BJ (cell line): ENCODE measurements at regions not wholly inside any gene's neighbourhood (a gene's known extent, or its start where the extent isn't known, plus 50 kb on each side); places are given as distances from the start of the nearest gene placed in this dataset.

ENCODE experiments used
- CTCF ChIA-PET: fragments of 350-600 bp; formaldehyde crosslinking; extraction: SDS; loops from one replicate; lab custom pipeline; 2021; ENCODE audit warnings: antibody characterized with exemption, inconsistent platforms; lab: Yijun Ruan, JAX
- POLR2A ChIA-PET: fragments of 300-600 bp; sonication (Branson Sonifier 250); formaldehyde crosslinking; extraction: SDS; loops from one replicate; lab custom pipeline; 2021; ENCODE audit warnings: antibody characterized with exemption; lab: Charles Lee
- DNase-seq: peaks from one replicate; pipeline ENCODE4 v3.0.0-alpha.2; 2011; ENCODE audit warnings: low read depth
- H3K27me3 ChIP-seq: 2 replicates; pipeline ENCODE4 v1.6.0; 2011; ENCODE audit warnings: low read length; ENCODE audit not compliant: control insufficient read depth, insufficient read depth
- H3K36me3 ChIP-seq: 2 replicates; pipeline ENCODE4 v1.5.1; 2011; ENCODE audit warnings: low read length; ENCODE audit not compliant: control insufficient read depth, insufficient read depth
- H3K4me3 ChIP-seq: 2 replicates; pipeline ENCODE4 v1.5.1; 2011; ENCODE audit warnings: low read depth, mild to moderate bottlenecking, control low read depth, low read length
- TF ChIP-seq, protein P1 (sequence below): IDR thresholded peaks from 2 replicates; pipeline ENCODE4 v1.5.1; 2011; ENCODE audit warnings: low read depth, mild to moderate bottlenecking, control low read depth, inconsistent platforms, low read length, moderate library complexity; ENCODE audit not compliant: insufficient read depth

DNA sequence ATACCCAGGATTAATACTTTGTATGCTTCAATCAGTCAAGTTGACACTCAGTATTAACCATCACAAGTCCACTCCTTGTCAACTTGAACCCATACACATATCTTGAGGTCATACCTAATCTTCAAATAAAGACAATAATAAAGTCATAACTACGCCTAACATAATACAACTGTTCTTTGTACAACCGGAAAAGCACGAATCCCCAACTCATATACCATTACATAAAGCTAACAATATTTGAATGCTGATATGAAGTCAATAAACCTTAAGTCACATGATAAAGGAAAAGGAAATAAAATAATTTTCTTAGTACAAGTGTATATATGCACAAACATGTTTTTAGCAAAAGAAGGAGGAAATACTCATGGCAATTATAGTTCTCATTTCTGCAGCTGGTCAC is 770.6 kb upstream of the GYPC start:
- CTCF ChIA-PET, result no interaction called here
- Histone ChIP-seq H3K36me3 (no peaks in the 10 kb centered on the region), H3K4me3 (no peak overlapping the region), H3K27me3 (no peaks in the 10 kb centered on the region)
- no peak for DNase-seq
- TF ChIP-seq, protein P1, sequence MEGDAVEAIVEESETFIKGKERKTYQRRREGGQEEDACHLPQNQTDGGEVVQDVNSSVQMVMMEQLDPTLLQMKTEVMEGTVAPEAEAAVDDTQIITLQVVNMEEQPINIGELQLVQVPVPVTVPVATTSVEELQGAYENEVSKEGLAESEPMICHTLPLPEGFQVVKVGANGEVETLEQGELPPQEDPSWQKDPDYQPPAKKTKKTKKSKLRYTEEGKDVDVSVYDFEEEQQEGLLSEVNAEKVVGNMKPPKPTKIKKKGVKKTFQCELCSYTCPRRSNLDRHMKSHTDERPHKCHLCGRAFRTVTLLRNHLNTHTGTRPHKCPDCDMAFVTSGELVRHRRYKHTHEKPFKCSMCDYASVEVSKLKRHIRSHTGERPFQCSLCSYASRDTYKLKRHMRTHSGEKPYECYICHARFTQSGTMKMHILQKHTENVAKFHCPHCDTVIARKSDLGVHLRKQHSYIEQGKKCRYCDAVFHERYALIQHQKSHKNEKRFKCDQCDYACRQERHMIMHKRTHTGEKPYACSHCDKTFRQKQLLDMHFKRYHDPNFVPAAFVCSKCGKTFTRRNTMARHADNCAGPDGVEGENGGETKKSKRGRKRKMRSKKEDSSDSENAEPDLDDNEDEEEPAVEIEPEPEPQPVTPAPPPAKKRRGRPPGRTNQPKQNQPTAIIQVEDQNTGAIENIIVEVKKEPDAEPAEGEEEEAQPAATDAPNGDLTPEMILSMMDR, result no peak
- POLR2A ChIA-PET, result no interaction called here

DNA sequence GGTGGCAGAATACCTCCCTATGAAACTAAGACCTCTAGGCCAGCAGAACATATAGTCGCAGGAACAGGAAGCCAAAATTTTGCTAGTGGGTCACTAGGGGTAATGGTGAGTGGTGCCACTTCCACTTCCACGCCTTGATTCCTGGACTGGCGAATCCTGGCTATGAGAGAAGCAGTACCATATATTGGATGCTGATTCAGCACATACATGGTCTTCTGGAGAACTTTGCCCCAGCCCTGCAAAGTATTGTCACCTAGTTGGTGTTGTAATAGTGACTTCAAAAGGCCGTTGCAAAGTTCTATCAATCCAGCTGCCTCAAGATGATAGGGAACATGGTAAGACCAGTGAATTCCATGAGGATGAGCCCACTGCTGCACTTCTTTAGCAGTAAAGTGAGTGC is 769.8 kb upstream of the GYPC start:
- DNase-seq, result no peak
- POLR2A ChIA-PET, result no interaction called here
- TF ChIP-seq, protein P1, result no peak
- no peak overlapping the region for H3K4me3 ChIP-seq
- H3K27me3 ChIP-seq, result no peaks in the 10 kb centered on the region
- H3K36me3 ChIP-seq, result no peaks in the 10 kb centered on the region
- CTCF ChIA-PET, result no interaction called here

DNA sequence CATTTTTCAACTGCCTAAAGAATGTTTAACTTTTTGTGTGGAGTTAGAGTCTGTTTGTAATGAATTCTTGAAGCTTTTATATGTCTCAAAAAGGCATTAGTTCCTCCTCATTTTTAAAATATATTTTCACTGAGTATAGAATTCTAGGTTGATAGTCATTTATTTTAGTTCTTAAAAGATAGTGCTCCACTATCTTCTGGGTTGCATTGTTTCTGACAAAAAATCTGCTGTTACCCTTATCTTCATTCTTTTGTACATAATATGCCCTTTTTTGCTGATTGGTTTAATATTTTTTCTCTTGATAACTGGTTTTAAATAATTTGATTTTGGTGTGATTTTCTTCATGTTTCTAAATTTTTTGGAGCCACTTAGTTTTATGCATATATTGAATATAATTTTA is 754.7 kb upstream of the GYPC start:
- ChIA-PET CTCF (no interaction called here), POLR2A (no interaction called here)
- Histone ChIP-seq H3K36me3 (no peaks in the 10 kb centered on the region), H3K27me3 (no peaks in the 10 kb centered on the region), H3K4me3 (no peak overlapping the region)
- no peak for DNase-seq
- TF ChIP-seq, protein P1, result no peak

DNA sequence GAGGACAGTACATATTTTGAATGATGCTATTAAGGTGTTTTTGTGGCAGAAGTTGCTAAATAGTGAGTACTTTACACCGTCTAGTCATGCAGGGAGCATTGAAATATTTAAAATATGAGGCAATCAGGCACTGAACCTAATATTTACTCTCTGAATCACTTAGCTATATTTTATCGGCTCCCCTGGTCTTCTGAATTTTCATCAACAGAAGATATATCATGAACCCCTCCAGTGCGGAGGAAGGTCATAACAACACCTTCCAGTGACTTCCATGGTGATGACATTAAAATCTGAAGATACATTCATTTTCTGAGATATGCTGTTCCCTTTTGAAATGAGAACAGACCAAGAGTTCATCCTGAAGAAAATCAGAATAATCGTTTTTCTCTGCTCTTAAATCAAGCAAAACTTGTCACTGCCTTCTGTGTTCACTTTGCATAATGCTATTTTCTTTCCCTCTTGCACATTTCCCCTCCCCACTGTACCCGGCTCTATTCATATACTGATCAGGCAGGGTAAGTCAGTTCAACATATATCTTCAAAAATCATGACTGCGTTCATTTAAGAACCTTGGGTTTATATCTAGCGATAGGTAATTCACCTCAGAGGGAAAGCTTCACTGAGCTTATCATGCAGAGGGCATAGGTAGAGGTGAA is 729.9 kb upstream of the GYPC start:
- DNase-seq, result no peak
- ChIA-PET CTCF (no interaction called here), POLR2A (no interaction called here)
- Histone ChIP-seq H3K36me3 (no peaks in the 10 kb centered on the region), H3K27me3 (no peaks in the 10 kb centered on the region), H3K4me3 (no peak overlapping the region)
- TF ChIP-seq, protein P1, result no peak

DNA sequence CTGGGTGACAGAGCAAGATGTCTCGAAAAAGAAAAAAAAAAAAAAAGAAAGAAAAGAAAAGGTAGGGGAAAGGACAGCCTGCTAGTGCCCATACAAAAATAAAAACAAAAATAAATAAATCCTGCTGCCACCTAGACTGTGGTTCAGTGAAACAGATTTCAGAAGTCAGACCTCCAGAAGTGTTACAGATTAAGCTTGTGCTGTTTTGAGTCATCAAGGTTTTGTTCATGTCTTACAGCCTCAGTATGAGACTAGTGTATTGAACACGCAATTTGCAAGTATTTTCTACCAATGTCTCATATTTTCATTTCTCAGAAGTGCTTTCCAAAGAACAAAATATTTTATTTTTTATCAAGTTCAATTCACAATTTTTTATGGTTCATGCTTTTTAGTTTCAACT is 720.4 kb upstream of the GYPC start:
- ChIA-PET CTCF (no interaction called here), POLR2A (no interaction called here)
- DNase-seq, result no peak

More for the DNA sequence above, 720.4 kb upstream of the GYPC start:
- Histone ChIP-seq H3K36me3 (no peaks in the 10 kb centered on the region), H3K27me3 (no peaks in the 10 kb centered on the region), H3K4me3 (no peak overlapping the region)
- TF ChIP-seq, protein P1, result no peak
